SU-DHL-6 (cell line): ENCODE measurements at regions not wholly inside any gene's neighbourhood (a gene's known extent, or its start where the extent isn't known, plus 50 kb on each side); places are given as distances from the start of the nearest gene placed in this dataset.

ENCODE experiments used
- H2AFZ ChIP-seq: fragments of 200-600 bp; sonication (generic); 2 replicates; pipeline ENCODE4 v1.6.1; 2014; ENCODE audit warnings: low read depth, mild to moderate bottlenecking, moderate library complexity, mixed read lengths, antibody characterized with exemption, low read length; ENCODE audit not compliant: severe bottlenecking
- H3F3A ChIP-seq: fragments of 200-600 bp; shearing (Covaris generic); 2 replicates; pipeline ENCODE4 v1.6.0; 2016; ENCODE audit warnings: antibody characterized with exemption, mild to moderate bottlenecking; ENCODE audit not compliant: insufficient read depth
- H3K27ac ChIP-seq: fragments of 200-600 bp; sonication (generic); 2 replicates; pipeline ENCODE4 v1.5.1; 2016; ENCODE audit warnings: low read depth, mild to moderate bottlenecking, low read length, moderate library complexity, mixed read lengths
- H3K27me3 ChIP-seq: fragments of 200-600 bp; sonication (generic), shearing (Covaris generic); 2 replicates; pipeline ENCODE4 v1.6.0; 2014; ENCODE audit warnings: mild to moderate bottlenecking, low read length
- H3K36me3 ChIP-seq: fragments of 200-600 bp; sonication (generic); 2 replicates; pipeline ENCODE4 v1.6.1; 2014; ENCODE audit warnings: mild to moderate bottlenecking, low read length, mixed read lengths
- H3K4me2 ChIP-seq: fragments of 300-600, 200-600 bp; shearing (Covaris generic), sonication (generic); 2 replicates; pipeline ENCODE4 v1.6.0; 2014; ENCODE audit warnings: low read length, low read depth, mild to moderate bottlenecking; ENCODE audit not compliant: poor library complexity, severe bottlenecking
- H3K4me3 ChIP-seq: fragments of 200-600 bp; sonication (generic); 2 replicates; pipeline ENCODE4 v1.5.1; 2014; ENCODE audit warnings: antibody characterized with exemption, low read length, mild to moderate bottlenecking, mixed read lengths; ENCODE audit not compliant: insufficient read depth, poor library complexity, severe bottlenecking
- H3K79me2 ChIP-seq: fragments of 200-600 bp; sonication (generic); 2 replicates; pipeline ENCODE4 v1.6.1; 2014; ENCODE audit warnings: mild to moderate bottlenecking, low read length, moderate library complexity; ENCODE audit not compliant: insufficient read depth
- H3K9ac ChIP-seq: fragments of 200-600 bp; sonication (generic); 2 replicates; pipeline ENCODE4 v1.7.0; 2014; ENCODE audit warnings: mild to moderate bottlenecking, low read length
- H3K9me2 ChIP-seq: fragments of 200-600 bp; sonication (generic); replicated peaks from 2 replicates; pipeline ENCODE4 v1.6.1; 2014; ENCODE audit warnings: low read length; ENCODE audit not compliant: insufficient read depth
- H3K9me3 ChIP-seq: fragments of 200-600 bp; sonication (generic); 2 replicates; pipeline ENCODE4 v1.6.1; 2014; ENCODE audit warnings: low read length, mixed read lengths; ENCODE audit not compliant: insufficient read depth
- H4K20me1 ChIP-seq: fragments of 200-600 bp; sonication (generic); 2 replicates; pipeline ENCODE4 v1.6.1; 2014; ENCODE audit warnings: low read depth, mild to moderate bottlenecking, antibody characterized with exemption, low read length, moderate library complexity, mixed read lengths
- CTCF ChIP-seq: fragments of 200-600 bp; sonication (generic); IDR thresholded peaks from one replicate; pipeline ENCODE4 v1.5.1; 2017; ENCODE audit warnings: antibody characterized with exemption, mild to moderate bottlenecking, low read length, moderate library complexity; ENCODE audit not compliant: insufficient read depth, poor library complexity, severe bottlenecking
- EZH2phosphoT487 ChIP-seq: fragments of 200-600 bp; sonication (generic), shearing (Covaris generic); conservative IDR thresholded peaks from 2 replicates; pipeline ENCODE4 v1.6.1; 2018; ENCODE audit warnings: mild to moderate bottlenecking, antibody characterized with exemption, low read length, moderate library complexity, mixed read lengths

- no peaks in the 10 kb centered on the region for H3K36me3 ChIP-seq
- H3F3A ChIP-seq, result no peaks in the 10 kb centered on the region
- no peak for TF ChIP-seq EZH2phosphoT487
- H3K27me3 ChIP-seq, result no peaks in the 10 kb centered on the region
- no peak overlapping the region for H2AFZ ChIP-seq
- H4K20me1 ChIP-seq, result no peaks in the 10 kb centered on the region
- H3K4me3 ChIP-seq, result no peak overlapping the region
- no peaks in the 10 kb centered on the region for H3K9me3 ChIP-seq
- no peaks in the 10 kb centered on the region for H3K79me2 ChIP-seq
- no peak overlapping the region for H3K27ac ChIP-seq
- no peak overlapping the region for H3K4me2 ChIP-seq
- no peak overlapping the region for H3K9ac ChIP-seq
- H3K9me2 ChIP-seq, result no peaks in the 10 kb centered on the region
Observed at GRCh38 chr2:184004289-184004947, 593.9 kb upstream of the ZNF804A start.

GRCh38 chr2:184004948-184005672 lies 593.2 kb upstream of the ZNF804A start:
- no peaks in the 10 kb centered on the region for H3K27me3 ChIP-seq
- H3K27ac ChIP-seq, result no peak overlapping the region

GRCh38 chr2:184006998-184007397 lies 591.3 kb upstream of the ZNF804A start:
- H3K4me2 ChIP-seq, result no peak overlapping the region
- no peaks in the 10 kb centered on the region for H3K36me3 ChIP-seq
- no peaks in the 10 kb centered on the region for H3K9me2 ChIP-seq
- TF ChIP-seq CTCF, result no peak
- TF ChIP-seq EZH2phosphoT487, result no peak
- no peaks in the 10 kb centered on the region for H3K27me3 ChIP-seq
- H3K9ac ChIP-seq, result no peak overlapping the region
- no peaks in the 10 kb centered on the region for H3F3A ChIP-seq
- no peak overlapping the region for H2AFZ ChIP-seq
- H3K27ac ChIP-seq, result no peak overlapping the region
- H4K20me1 ChIP-seq, result no peaks in the 10 kb centered on the region
- H3K9me3 ChIP-seq, result no peaks in the 10 kb centered on the region
- no peaks in the 10 kb centered on the region for H3K79me2 ChIP-seq
- H3K4me3 ChIP-seq, result no peak overlapping the region

More at GRCh38 chr2:184004948-184005672, 593.2 kb upstream of the ZNF804A start:
- H3K9me3 ChIP-seq, result no peaks in the 10 kb centered on the region
- H3F3A ChIP-seq, result no peaks in the 10 kb centered on the region
- H2AFZ ChIP-seq, result no peak overlapping the region
- H3K79me2 ChIP-seq, result no peaks in the 10 kb centered on the region
- TF ChIP-seq CTCF, result no peak
- TF ChIP-seq EZH2phosphoT487, result no peak
- no peak overlapping the region for H3K9ac ChIP-seq
- no peak overlapping the region for H3K4me3 ChIP-seq
- H3K36me3 ChIP-seq, result no peaks in the 10 kb centered on the region
- H4K20me1 ChIP-seq, result no peaks in the 10 kb centered on the region
- no peaks in the 10 kb centered on the region for H3K9me2 ChIP-seq
- no peak overlapping the region for H3K4me2 ChIP-seq

- H3K27ac ChIP-seq, result no peak overlapping the region
- H3K36me3 ChIP-seq, result no peaks in the 10 kb centered on the region
- no peaks in the 10 kb centered on the region for H3K79me2 ChIP-seq
- H2AFZ ChIP-seq, result no peak overlapping the region
- H4K20me1 ChIP-seq, result no peaks in the 10 kb centered on the region
- no peaks in the 10 kb centered on the region for H3K27me3 ChIP-seq
- H3K4me3 ChIP-seq, result no peak overlapping the region
- H3K9me3 ChIP-seq, result no peaks in the 10 kb centered on the region
- TF ChIP-seq CTCF, result no peak
- TF ChIP-seq EZH2phosphoT487, result no peak
- no peak overlapping the region for H3K4me2 ChIP-seq
- H3K9me2 ChIP-seq, result no peaks in the 10 kb centered on the region
- no peaks in the 10 kb centered on the region for H3F3A ChIP-seq
- no peak overlapping the region for H3K9ac ChIP-seq
Observed at GRCh38 chr2:184026961-184027360, 571.4 kb upstream of the ZNF804A start.
